ENCODE measurements at regions not wholly inside any gene's neighbourhood (a gene's known extent, or its start where the extent isn't known, plus 50 kb on each side); places are given as distances from the start of the nearest gene placed in this dataset.

- H3K79me2 ChIP-seq (ENCODE audit: insufficient read depth, low read length): no peaks in the 10 kb centered on the region
- no peak overlapping the region for H3K4ac ChIP-seq (ENCODE audit: low read depth, low read length)
- no peak overlapping the region for H3K23ac ChIP-seq (ENCODE audit: insufficient read length, low read depth, low read length)
- no peak overlapping the region for H3K9ac ChIP-seq (ENCODE audit: extremely low read depth, insufficient read length, low read length)
- H4K91ac ChIP-seq (ENCODE audit: insufficient read length, low read depth, low read length): no peak overlapping the region
- H3K27ac Mint-ChIP-seq: no peak overlapping the region; a peak in 1 of 7 replicates
- no peak overlapping the region for H3K18ac ChIP-seq (ENCODE audit: insufficient read length, low read depth, low read length)
- H3K4me3 Mint-ChIP-seq: no peak overlapping the region
- peaks cover 4% of the 10 kb centered on the region; the same call in 1 of the 2 replicates for H3K4me1 ChIP-seq (ENCODE audit: insufficient read depth, low read length)
- H3K9me3 ChIP-seq (ENCODE audit: control insufficient read depth, low read depth, low read length): no peaks in the 10 kb centered on the region
- no peak for DNase-seq
- H3K14ac ChIP-seq (ENCODE audit: insufficient read depth, low read length): no peak overlapping the region
- no peak overlapping the region for H2AK5ac ChIP-seq (ENCODE audit: insufficient read length, low read length)
- no peaks in the 10 kb centered on the region for H3K27me3 Mint-ChIP-seq (ENCODE audit: low read depth)
- H3K9me3 Mint-ChIP-seq: peaks cover 11% of the 10 kb centered on the region in 2 experiments
- H3K4me1 Mint-ChIP-seq: peaks cover 26% of the 10 kb centered on the region in 2 experiments
- H3K4me2 ChIP-seq (ENCODE audit: insufficient read depth, insufficient read length, low read length): no peak overlapping the region
- H2BK120ac ChIP-seq (ENCODE audit: low read depth, low read length, poor library complexity, severe bottlenecking): no peak overlapping the region
- H3K79me1 ChIP-seq (ENCODE audit: insufficient read depth, low read depth, low read length, poor library complexity, severe bottlenecking): no peaks in the 10 kb centered on the region
- H3K36me3 Mint-ChIP-seq (ENCODE audit: insufficient read depth in 1 of 3, low read depth in 3 of 3): peaks cover 3 to 14% (median 10%) of the 10 kb centered on the region in 3 experiments; a peak in 6 of 7 replicates
- H2BK15ac ChIP-seq (ENCODE audit: low read depth, low read length): no peak overlapping the region
- no peak overlapping the region for H3K56ac ChIP-seq (ENCODE audit: insufficient read length, low read depth, low read length)
- H4K5ac ChIP-seq (ENCODE audit: insufficient read length, low read depth, low read length): no peak overlapping the region
- H2BK5ac ChIP-seq (ENCODE audit: insufficient read length, low read length): no peak overlapping the region
- H2BK12ac ChIP-seq (ENCODE audit: insufficient read length, low read depth, low read length): no peak overlapping the region
- H3K27ac ChIP-seq (ENCODE audit: insufficient read length, low read depth, low read length): no peak overlapping the region
- no peaks in the 10 kb centered on the region for H3K23me2 ChIP-seq (ENCODE audit: insufficient read length, low read depth, low read length, poor library complexity, severe bottlenecking)
- no peak overlapping the region for H3T11ph ChIP-seq (ENCODE audit: low read length)
- H3K27me3 ChIP-seq (ENCODE audit: insufficient read depth, low read length): no peaks in the 10 kb centered on the region
- no peak overlapping the region for H2AFZ ChIP-seq (ENCODE audit: low read length)
- no peaks in the 10 kb centered on the region for H4K20me1 ChIP-seq (ENCODE audit: control insufficient read depth, insufficient read depth, insufficient read length)
- no peak overlapping the region for H4K8ac ChIP-seq (replicated peaks; ENCODE audit: insufficient read length, low read depth, low read length)
- TF ChIP-seq CTCF (conservative IDR thresholded peaks at IDR 0.05): no peak
- H2BK20ac ChIP-seq (ENCODE audit: low read depth, low read length, poor library complexity, severe bottlenecking): no peak overlapping the region
Observed at GRCh38 chr20:4513720-4514119, 172.5 kb upstream of the PRNP start.

All from H9 (cell line).